DOHH2 (cell line): ENCODE measurements at regions not wholly inside any gene's neighbourhood (a gene's known extent, or its start where the extent isn't known, plus 50 kb on each side); places are given as distances from the start of the nearest gene placed in this dataset.

Source experiments
- CTCF ChIP-seq: fragments of 200-600 bp; sonication (generic); IDR thresholded peaks from one replicate; pipeline ENCODE4 v1.5.1; 2014; ENCODE audit warnings: antibody characterized with exemption, mild to moderate bottlenecking, low read depth, low read length; ENCODE audit not compliant: poor library complexity, severe bottlenecking
- EZH2phosphoT487 ChIP-seq: fragments of 200-600 bp; sonication (generic); IDR thresholded peaks from 2 replicates; pipeline ENCODE4 v1.6.1; 2017; ENCODE audit warnings: borderline replicate concordance, mild to moderate bottlenecking, antibody characterized with exemption, low read length, moderate library complexity, mixed read lengths

- no peak for TF ChIP-seq CTCF
- no peak for TF ChIP-seq EZH2phosphoT487
Observed at GRCh38 chr1:87650306-87650705, 321.6 kb downstream of the LMO4 start.
